DMS 273 (cell line): ENCODE measurements at regions not wholly inside any gene's neighbourhood (a gene's known extent, or its start where the extent isn't known, plus 50 kb on each side); places are given as distances from the start of the nearest gene placed in this dataset.

Experiments used
- DNase-seq: peaks from one replicate; lab custom pipeline; 2025; ENCODE audit not compliant: unreplicated experiment; lab: John Stamatoyannopoulos, UW

GRCh38 chr7:35537067-35538023, 157.6 kb downstream of the HERPUD2 start:
- peak; percentile 96 for DNase-seq

- DNase-seq = peak; percentile 23
Measured at GRCh38 chr7:35536396-35536826, 158.5 kb downstream of the HERPUD2 start.

- DNase-seq = no peak
Measured at GRCh38 chr7:35533902-35534301, 161.0 kb downstream of the HERPUD2 start.

- DNase-seq = no peak
Measured at GRCh38 chr7:35530124-35531109, 164.5 kb downstream of the HERPUD2 start.

GRCh38 chr7:35529713-35530112, 165.2 kb downstream of the HERPUD2 start:
- no peak for DNase-seq

GRCh38 chr7:35528381-35528977, 166.5 kb downstream of the HERPUD2 start:
- no peak for DNase-seq

GRCh38 chr7:35526645-35527044, 168.3 kb downstream of the HERPUD2 start:
- no peak for DNase-seq

- no peak for DNase-seq
Measured at GRCh38 chr7:35524112-35524804, 170.7 kb downstream of the HERPUD2 start.

- no peak for DNase-seq
Measured at GRCh38 chr7:35523292-35523691, 171.6 kb downstream of the HERPUD2 start.

GRCh38 chr7:35522697-35523096, 172.2 kb downstream of the HERPUD2 start:
- no peak for DNase-seq

- DNase-seq = no peak
Measured at GRCh38 chr7:35521941-35522340, 173.0 kb downstream of the HERPUD2 start.

GRCh38 chr7:35520810-35521625, 173.9 kb downstream of the HERPUD2 start:
- DNase-seq = no peak

- DNase-seq = peak; percentile 95
Measured at GRCh38 chr7:35519971-35520809, 174.7 kb downstream of the HERPUD2 start.

GRCh38 chr7:35518767-35519166, 176.2 kb downstream of the HERPUD2 start:
- no peak for DNase-seq

GRCh38 chr7:35516498-35516897, 178.4 kb downstream of the HERPUD2 start:
- DNase-seq = no peak

- no peak for DNase-seq
Measured at GRCh38 chr7:35513828-35514227, 181.1 kb downstream of the HERPUD2 start.

GRCh38 chr7:35513195-35513594, 181.7 kb downstream of the HERPUD2 start:
- DNase-seq = no peak

GRCh38 chr7:35512716-35513115, 182.2 kb downstream of the HERPUD2 start:
- DNase-seq = no peak
